ENCODE measurements at regions not wholly inside any gene's neighbourhood (a gene's known extent, or its start where the extent isn't known, plus 50 kb on each side); places are given as distances from the start of the nearest gene placed in this dataset.

DNA sequence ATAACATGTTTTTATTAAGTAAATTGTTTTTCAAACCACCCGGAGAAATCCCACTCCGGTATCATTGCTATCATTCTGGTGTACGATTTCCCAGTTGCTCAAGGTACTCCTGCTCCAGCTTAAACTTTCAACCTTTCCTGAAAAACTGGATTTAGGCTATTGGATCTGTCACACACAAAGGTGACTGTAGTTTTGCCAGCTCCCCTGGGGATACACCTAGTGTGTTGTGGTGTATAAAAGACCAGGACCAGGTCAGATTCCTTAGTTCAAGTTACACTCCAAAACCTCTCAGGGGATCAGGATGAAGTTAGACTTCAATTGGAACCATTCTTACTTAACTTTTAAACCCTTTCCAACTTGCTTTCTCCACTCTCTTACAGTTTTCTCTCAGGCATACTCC lies 303.9 kb downstream of the NOVA1 start:
- DNase-seq: no peak

DNA sequence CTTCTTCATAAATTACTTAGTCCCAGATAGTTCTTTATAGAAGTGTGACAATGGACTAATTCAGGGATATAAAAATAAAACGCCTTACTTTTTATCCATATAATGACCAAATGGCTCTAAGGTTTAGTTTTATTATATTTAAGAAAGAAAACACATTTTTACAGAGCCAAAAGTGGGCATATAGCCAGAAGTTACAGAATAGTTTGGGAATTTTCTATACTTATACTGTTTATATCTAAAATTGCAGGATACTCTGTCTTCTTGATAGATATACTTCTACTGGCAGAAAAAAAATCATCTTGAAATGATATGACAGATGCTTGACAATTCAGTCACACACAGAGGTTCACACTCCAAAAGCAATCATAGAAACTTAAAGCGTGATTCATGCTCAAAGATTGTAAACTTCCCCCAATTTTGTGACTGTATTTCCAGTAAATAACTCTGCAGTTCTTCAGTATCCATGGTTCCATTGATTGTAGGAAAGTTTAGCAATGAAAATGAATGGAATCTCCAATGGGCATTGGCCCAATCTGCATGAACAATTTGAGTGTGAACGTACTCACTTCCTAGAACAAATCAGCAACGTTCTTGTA lies 307.8 kb downstream of the NOVA1 start:
- DNase-seq: no peak

DNA sequence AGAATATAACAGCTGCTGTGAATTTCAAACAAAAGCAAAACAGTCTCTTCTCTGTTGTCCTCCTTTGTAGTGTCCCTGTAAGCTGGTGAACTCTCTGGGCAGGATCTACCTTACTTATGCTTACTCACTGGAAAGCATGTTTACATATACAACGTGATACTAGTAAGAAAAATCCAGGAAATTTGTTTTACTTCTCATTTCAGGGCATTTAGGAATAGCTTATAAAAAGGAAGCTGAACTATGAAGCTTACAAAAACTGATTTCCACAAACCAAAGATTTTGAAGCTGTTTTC lies 311.0 kb downstream of the NOVA1 start:
- peak; percentile 30 for DNase-seq

DNA sequence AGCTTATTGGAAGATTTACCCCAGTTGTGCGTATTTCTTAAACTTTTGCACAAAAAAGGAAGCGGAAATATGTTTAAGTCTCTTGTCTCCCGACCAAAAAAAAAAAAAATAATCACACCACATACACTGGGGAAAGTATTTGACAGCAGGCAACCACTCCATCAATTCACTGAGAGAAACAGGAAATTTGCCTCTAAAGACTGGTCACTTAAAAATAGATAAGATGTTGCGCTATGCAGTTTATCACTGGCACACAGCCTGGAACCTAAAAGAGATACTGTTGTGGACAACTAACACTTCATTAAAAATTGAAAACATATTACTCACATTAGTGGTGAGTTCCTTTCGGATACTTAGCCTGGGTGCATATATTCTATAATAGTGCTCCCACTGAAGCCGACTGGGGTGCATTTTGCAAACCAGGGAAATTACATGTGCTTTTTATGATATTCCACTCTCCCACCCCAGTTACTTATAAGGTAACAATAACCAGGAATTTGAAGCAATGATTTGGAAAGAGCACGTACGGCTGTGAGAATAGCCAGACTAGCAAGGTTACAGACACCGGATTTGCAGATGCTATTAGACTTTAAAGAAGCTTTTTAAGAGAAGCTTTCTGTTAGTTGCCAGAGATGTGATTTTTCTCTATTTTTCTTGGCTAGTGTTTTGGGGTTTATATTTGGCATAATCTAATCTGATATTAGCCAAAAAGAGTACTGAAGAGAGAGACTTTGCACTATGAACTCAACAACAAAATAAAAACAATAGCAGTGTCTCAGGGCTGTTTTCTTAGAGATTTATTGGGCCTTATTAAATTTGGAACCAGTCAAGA lies 311.5 kb downstream of the NOVA1 start:
- no peak for DNase-seq

DNA sequence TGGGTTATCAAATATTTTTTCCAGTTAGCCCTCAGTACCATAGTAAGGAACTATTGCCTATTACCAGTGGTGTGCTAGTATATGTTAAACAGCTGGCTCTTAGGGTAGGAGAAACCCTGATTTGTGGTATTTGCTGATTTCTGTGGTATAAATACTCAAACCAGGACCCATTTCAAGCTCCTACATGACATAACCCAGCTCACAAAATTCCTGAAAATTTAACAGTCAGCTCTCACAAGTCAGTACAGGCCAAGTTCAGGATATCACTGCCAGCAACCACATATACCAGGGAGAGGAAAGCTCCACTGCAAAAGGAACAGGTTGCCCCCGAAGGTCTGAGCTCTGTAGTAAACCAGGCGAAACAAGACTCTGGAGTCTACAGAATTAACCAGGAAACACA lies 315.3 kb downstream of the NOVA1 start:
- peak; percentile 33 for DNase-seq

DNA sequence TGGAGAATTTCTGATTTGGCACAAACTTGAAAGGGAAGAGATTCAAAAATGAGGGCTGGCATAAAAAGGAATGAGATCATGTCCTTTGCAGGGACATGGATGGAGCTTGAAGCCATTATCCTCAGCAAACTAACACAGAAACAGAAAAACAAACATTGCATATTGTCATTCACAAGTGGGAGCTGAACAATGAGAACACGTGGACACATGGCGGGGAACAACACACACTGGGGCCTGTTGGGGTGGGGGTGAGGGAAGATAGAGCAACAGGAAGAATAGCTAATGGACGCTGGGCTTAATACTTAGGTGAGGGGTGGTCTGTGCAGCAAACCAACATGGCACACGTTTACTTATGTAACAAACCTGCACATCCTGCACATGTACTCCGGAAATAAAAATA lies 315.8 kb downstream of the NOVA1 start:
- peak; percentile 78 for DNase-seq

DNA sequence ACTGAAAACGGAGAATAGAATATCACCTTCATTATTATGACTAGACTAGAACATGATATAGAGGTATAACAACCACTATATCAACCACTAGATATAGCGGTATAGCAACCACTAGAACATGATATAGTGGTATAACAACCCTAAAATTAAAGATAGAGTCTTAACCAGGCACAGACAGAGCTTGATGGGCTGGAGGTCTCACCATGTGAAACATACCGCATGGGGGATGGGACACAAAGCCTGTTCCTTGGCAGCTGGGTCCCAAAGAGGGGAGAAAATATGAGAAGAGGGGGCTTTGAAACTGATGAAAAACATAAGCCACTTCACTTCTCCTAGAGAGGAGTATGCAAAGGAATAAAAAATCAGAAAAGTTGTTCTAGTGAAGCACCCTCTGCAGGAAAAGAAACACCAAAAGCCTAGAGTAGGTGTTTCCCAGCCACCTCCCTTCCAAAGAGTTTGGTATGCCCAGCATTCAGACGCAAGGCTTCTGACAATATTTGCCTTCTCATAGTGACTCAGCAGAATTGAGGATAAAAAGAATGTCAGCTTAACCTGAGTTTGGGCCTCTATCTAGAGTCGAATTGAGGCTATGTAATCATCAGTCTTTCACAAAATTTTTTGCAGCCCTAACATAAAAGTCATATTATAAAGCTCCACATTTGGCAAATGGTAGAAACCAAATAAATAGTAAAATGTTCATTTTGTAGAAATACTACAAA lies 316.4 kb downstream of the NOVA1 start:
- peak; percentile 85 for DNase-seq

DNA sequence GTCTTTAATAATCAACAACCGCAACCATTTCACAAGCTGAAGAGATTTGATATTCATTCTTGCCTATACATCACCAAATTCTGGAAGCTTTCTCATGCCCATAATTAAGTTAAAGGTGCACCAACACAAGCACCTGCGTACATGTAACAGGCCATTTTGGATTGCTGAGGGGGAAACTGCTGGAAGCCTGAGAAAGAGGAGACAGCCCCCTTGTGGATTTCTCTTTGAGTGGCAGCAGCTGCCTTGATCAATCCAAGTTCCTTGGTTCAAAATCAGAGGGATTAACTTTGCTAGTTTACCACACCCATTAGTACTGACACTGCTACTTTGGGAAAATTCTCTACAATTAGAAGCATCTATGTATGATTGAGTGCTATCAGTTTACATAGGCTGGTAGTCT lies 321.1 kb downstream of the NOVA1 start:
- peak; percentile 36 for DNase-seq

DNA sequence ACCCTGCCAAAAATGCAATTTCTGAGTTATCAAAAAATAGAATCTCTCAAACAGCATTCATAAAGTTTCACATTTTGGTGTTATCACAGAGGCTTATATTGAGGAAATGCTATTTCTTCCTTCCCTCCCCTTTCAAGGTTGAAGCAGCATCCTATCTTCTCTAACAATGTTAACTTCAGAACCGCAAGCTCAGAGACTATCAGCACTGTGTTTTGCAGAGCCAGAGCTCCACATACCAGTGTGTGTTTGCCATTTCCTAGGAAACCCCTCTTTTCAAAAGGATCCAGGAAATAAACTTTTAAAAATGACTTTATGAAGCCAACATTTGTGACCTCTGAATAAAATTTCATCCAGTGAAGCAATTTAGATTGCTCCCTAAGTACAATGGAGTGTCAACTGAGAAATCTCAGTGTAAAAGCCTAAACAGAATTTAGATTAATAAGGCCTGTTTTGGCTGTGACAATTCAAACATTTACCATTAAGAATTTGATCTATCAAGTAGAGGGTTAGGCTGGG lies 332.6 kb downstream of the NOVA1 start:
- DNase-seq: peak; percentile 4

DNA sequence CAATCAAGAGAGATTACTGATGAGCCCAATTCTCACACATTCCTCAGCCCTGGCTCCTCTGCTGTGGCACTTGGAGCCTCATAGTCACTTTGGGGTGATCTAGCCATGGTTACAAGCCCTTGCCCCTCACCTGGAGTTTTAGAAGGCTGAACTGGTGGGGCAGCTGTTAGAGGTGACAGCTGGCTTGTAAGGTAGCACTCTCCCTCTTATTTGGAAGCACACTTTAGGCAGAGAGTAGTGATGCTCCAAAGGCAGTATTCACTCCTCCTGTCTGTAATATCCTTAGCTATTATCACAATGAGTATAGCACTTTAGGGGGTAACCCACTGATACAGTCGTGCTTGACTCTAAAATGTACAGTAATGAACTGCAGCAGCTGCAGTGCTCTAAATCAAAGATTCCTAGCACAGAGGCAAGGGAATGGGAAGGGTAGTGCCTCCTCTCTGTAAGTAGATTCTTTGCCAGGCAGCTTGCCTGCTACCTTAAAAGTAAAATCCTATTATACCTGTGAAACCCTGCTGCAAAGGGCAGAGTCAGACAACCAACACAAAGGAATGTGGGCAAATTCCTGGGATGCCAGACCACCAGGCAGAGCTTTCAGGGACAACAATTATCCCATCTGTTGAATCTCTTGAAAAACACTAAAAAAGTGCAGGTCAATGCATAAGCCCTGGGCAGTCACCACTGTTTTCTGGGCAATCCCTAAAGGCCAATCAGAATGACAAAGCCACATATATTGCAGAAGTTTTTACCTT lies 336.3 kb downstream of the NOVA1 start:
- no peak for DNase-seq

DNA sequence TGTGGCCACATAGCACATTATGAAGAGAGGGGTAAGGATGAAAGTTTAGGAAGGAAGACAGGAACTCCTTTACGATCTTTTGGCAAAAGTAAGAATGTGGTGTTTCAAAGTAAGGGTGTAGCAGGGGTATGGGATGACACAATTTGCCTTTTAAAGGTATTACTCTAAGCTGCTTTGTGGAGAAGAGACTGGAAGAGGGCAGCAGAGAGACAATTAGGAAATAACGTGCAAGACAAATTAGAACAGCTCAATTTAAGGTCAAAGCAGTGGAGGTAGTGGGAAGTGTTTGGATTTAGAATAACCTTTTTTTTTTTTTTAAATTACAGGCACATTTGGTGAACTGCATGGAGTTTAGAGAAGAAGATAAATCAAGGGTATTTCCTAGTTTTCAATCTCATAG lies 342.6 kb downstream of the NOVA1 start:
- peak; percentile 59 for DNase-seq

DNA sequence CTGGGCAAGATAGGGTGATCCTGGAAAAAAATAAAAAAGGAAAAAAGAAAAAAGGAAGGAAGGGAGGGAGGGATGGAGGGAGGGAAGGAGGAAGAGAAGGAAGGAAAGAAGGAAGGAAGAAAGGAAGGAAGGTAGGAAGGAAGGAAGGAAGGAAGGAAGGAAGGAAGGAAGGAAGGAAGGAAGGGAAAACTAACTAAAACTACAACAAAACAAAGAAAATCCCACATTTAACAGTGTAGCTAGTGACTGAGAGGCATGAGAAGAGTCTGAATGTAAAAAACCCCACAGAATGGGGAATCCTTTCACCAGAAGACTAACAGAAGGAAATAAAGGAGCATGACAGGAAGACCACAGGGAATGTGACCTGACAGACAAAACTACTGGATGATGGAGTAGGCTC lies 345.7 kb downstream of the NOVA1 start:
- DNase-seq: no peak

DNA sequence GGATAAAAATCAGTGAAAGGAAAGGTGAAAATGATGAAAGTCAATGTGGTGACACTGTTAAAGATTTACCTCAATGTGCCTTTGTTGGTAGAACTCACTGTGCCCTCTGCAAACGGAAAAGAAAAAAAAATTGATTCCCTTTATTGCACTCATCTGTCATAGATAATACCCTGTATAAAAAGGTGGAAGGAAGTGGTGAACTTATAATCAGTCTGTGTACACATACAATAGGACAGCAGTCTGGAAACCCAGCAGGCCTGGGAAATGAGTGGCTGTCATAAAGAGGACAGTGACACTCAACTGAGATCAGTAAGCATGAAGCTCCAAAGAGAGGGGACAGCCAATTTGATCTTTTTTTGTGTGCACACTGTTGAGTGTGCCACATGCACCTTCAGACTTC lies 364.7 kb downstream of the NOVA1 start:
- peak; percentile 32 for DNase-seq

DNA sequence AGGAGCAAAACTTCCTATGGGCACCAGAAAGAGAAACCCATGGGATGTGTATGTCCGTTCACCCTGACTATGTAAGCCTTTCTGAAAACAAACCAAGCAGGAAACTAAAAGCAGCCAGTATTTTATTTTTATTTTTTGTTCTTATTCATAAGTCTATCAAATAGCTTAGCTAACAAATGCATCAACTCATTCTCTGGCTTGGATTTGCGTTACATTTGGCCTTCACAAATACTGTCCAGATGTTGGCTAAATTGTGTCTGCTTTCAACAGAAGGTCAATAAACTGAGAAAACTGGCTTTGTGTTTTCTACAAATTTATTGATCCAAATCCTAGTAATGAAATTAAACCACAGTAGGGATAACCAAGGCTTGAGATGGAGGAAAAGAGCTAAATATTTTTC lies 379.0 kb downstream of the NOVA1 start:
- DNase-seq: no peak

DNA sequence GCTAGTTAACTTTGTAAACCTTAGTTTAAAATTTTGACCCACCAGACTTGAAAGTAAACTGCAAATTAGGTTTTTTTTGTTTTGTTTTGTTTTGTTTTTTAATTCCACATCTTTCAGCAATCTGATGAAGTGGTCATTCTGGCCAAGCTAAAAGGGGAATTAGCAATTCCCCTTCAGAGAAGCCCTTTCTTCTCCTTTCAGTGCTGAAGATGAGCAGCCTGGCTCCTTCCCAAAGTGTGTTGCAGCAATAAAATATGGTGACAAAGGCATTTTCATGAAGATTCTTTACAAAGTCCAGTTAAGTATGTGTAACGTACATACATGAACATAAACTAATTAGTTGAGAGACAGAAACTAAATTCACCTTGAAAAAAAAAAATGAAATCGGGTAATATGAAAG lies 380.1 kb downstream of the NOVA1 start:
- DNase-seq: no peak

DNA sequence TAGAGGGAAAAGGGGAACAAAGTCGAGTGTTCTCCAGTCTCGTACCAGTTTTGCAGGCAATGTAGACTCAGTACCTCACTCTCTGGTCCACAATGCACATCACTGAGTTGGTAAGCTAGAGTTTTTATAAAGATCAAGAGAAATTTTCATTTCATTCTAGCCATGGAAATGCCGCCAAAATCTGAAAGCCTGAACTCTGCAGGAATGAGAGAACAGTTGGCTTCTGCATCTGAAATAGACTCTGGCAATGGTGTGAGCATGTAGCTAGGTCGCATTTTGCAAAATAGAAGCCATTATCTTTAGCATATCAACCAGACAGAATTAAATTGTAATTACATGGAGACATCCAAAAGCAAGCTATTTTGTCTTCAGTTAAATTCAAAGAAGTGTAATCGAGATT lies 381.0 kb downstream of the NOVA1 start:
- DNase-seq: no peak

DNA sequence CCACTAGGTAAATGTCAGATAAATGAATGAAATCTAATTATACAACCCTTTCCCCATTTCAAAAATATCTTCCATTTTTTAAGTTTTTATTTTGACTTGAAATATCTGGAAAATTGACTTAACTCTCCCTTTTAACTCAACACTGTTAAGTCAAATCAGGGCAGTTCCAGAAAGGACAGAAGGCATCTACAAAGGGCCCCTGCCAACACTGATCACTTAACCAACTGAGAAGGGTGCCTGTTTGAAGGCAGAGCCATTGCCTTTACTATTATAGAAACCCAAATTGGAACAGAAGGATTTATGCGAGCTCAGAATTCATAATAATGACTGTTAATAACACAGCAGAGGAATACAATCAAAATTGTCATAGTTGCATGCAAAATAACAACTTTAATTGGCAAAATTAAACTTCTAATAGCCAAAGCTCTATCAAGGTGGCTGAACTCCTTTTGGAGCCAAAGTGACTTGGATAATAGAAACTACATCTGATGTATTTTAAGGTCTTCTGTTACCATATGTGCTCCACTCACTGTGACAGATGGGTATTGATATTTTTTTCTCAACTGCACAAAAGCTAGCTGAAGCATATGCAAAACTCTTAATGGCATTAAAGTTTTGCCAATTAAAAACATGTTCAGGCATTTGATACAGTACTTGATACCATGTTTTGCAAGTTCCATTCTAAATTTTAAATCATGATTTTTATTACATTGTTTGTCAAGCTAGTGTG lies 383.8 kb downstream of the NOVA1 start:
- no peak for DNase-seq

DNA sequence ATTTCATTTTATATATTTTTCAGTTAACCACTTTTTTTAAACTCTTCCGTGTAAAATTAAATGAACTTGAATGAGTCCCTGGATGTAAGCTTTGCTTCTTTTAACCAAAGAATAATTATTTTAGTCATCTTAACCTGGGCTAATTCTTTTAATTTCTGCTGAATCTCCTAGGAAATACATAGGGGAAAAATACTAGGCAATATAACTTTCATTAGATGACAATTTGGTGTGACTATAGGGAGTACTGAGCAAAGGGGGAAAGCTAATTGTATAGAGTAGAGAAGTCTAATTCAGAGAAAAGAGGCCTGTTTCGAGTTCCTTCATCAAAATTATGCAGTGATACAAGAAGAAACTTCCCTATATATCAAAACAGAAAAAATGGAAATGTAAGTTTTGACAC lies 388.1 kb downstream of the NOVA1 start:
- no peak for DNase-seq

DNA sequence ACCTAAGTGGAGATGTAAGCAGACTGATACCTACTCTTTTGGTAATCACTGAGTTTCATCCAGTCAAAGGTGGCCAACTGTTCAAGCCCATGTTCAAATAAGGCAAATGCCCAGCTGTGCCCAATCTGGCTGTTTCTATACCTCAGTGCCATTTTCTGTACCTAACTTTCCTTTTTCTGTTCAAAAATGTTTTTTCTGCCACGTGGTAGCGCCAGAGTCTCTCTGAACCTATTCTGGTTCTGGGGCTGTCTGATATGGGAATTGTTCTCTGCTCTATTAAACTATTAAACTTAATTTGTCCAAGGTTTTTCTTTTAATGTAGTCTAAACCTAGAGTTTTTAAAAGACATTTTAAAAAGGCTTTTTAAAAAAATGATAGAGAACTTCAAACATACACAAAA lies 391.2 kb downstream of the NOVA1 start:
- peak; percentile 16 for DNase-seq

DNA sequence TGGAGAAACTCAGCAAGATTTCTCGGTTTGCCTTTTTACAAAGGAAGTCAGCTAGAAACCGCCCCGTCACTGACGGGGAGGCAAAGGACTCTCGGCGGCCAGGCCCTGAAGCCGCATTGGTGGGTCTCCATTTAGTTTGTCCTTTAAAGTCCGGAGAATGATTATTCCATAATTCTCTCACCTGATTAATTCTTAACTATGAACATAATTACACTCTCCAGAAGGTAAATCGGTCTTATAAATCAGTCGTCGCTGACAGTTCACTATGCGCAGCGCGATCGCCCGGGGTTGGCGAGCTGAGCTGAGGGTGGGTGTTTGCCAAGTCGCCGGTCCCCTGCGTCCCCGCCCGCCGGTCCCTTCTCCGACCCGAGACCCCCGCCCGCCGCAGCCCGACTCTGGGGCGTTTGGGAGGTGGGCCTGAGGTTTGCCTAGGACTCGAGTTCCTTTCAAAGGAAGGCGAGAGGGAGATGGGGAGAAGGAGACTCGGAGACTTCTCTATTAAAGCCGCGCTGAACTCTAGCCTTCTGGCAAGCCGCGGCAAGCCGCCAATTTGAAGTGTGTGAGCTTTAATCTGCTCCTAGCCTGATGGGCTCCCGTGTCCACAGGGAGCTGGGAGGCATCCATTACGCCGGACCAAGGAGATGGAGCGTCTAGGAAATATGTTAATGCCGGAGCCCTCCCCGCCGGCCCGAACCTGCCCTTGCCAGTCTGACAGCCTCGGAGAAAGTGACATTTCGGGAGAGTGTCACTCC lies 392.9 kb downstream of the NOVA1 start:
- peak; percentile 77 for DNase-seq

DNA sequence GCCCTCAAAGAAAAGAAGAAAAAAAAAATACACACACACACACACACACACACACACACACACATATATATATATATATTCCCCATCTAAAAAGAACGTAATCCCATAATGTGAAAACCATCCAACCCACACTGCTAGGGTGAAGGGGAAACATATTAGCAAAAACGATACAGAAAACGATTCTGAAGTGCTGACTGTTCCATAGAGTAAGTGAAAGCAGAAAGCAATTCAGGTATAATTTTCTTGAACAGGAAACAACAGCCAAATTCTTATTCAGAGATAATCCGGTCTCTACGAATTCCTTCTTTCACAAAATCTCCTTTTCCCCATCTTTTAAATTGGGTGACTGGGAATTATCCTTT lies 393.5 kb downstream of the NOVA1 start:
- DNase-seq: peak; percentile 61

DNA sequence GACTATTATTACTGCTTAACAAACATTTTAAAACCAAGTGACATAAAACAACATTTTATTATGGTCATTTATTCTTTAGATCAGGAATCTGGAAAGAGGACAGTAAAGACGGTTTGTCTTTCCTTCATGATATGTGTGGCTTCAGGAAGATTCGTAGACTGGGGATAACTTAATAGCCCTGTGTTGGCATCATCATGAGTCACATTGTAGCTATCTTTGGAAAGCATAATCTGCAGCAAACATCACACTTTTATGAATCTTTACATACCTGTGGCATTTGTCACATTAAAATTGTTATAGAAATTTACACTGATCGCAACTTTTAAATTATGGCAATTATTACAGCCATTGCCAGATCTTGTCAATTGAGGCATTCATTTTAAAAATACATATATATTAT lies 397.1 kb downstream of the NOVA1 start:
- no peak for DNase-seq

Data from DMS53 (cell line).